Panc1 (cell line): ENCODE measurements at regions not wholly inside any gene's neighbourhood (a gene's known extent, or its start where the extent isn't known, plus 50 kb on each side); places are given as distances from the start of the nearest gene placed in this dataset.

Experiments used
- ATAC-seq: fragments of 200-7000 bp; cut with Tn5 transposase; 2 replicates; pipeline ENCODE4 v1.9.1; 2020; ENCODE audit warnings: mild to moderate bottlenecking, moderate library complexity
- BruUV-seq: library from RNA; stranded (reverse); fragments of 400-500 nt; replicated peaks from 2 replicates; lab custom pipeline; 2021; lab: Mats Ljungman, UMichigan
- CTCF ChIA-PET: fragments of 300-600 bp; sonication (Branson Sonifier 250); formaldehyde crosslinking; loops from one replicate; lab custom pipeline; 2022; ENCODE audit warnings: antibody characterized with exemption; lab: Charles Lee
- POLR2A ChIA-PET: fragments of 300-600 bp; sonication (Branson Sonifier 250); formaldehyde crosslinking; loops from one replicate; lab custom pipeline; 2022; ENCODE audit warnings: antibody characterized with exemption; lab: Charles Lee
- DNase-seq: peaks from one replicate; pipeline ENCODE4 v3.0.0-alpha.2; 2010; ENCODE audit warnings: low read depth, low spot score
- H3K27ac ChIP-seq: 2 replicates; pipeline ENCODE4 v1.5.1; 2011; ENCODE audit warnings: mild to moderate bottlenecking, low read length, inconsistent platforms
- H3K27me3 ChIP-seq: fragments of 200-500 bp; sonication (Bioruptor generic); 2 replicates; pipeline ENCODE4 v1.6.0; 2014; ENCODE audit warnings: low read length, inconsistent platforms; ENCODE audit not compliant: control insufficient read depth, insufficient read depth
- H3K36me3 ChIP-seq: fragments of 200-500 bp; sonication (Bioruptor generic); 2 replicates; pipeline ENCODE4 v1.5.1; 2014; ENCODE audit warnings: inconsistent platforms, mild to moderate bottlenecking, low read length, moderate library complexity; ENCODE audit not compliant: control insufficient read depth, insufficient read depth
- H3K4me1 ChIP-seq: 2 replicates; pipeline ENCODE4 v1.5.1; 2011; ENCODE audit warnings: inconsistent platforms, mild to moderate bottlenecking, low read length, moderate library complexity; ENCODE audit not compliant: control insufficient read depth, insufficient read depth
- H3K4me3 ChIP-seq, 2 experiments: 2 replicates each; pipeline ENCODE4 v1.5.1; 2011 to 2012; ENCODE audit warnings: low read depth in 2 of 2, low read length in 2 of 2, mild to moderate bottlenecking in 2 of 2, inconsistent platforms in 1 of 2, moderate library complexity in 1 of 2
- H3K9me3 ChIP-seq: fragments of 200-500 bp; sonication (Bioruptor generic); 2 replicates; pipeline ENCODE4 v1.5.1; 2014; ENCODE audit warnings: low read depth, mild to moderate bottlenecking, inconsistent platforms, low read length, moderate library complexity; ENCODE audit not compliant: control insufficient read depth, insufficient read depth
- POLR2AphosphoS5 ChIP-seq: IDR thresholded peaks from 2 replicates; pipeline ENCODE4 v1.6.1; 2012; ENCODE audit warnings: mild to moderate bottlenecking, low read depth, low read length, moderate library complexity
- SIN3A ChIP-seq: IDR thresholded peaks from 2 replicates; pipeline ENCODE4 v1.6.1; 2012; ENCODE audit warnings: low read depth, mild to moderate bottlenecking, low read length, moderate library complexity, borderline replicate concordance; ENCODE audit not compliant: insufficient read depth
- TCF7L2 ChIP-seq: IDR thresholded peaks from 2 replicates; pipeline ENCODE4 v1.6.1; 2011; ENCODE audit warnings: mild to moderate bottlenecking, low read depth, low read length, inconsistent platforms
- in situ Hi-C: cut with HindIII; loops from 2 replicates; pipeline ENCODE4 v1.10.0; 2016; ENCODE audit warnings: low sequenced_read_pairs, low pct_unique_long_range_greater_than_20kb
- intact Hi-C: fragments of 100-400 bp; cut with micrococcal nuclease; formaldehyde crosslinking; loops from one replicate; pipeline ENCODE4 v1.10.0; 2022; ENCODE audit not compliant: unreplicated experiment
- TF ChIP-seq, protein P1 (sequence below): fragments of 450-650 bp; IDR thresholded peaks from 2 replicates; pipeline ENCODE4 v1.5.1; 2017; ENCODE audit warnings: mild to moderate bottlenecking
- TF ChIP-seq, protein P2 (sequence below), 2 experiments: IDR thresholded peaks; 2 replicates each; pipeline ENCODE4 v1.6.1; 2011 to 2012; ENCODE audit warnings: low read depth in 2 of 2, control low read depth in 1 of 2, low read length in 1 of 2, mild to moderate bottlenecking in 1 of 2, moderate library complexity in 1 of 2; ENCODE audit not compliant: insufficient read depth in 1 of 2

DNA sequence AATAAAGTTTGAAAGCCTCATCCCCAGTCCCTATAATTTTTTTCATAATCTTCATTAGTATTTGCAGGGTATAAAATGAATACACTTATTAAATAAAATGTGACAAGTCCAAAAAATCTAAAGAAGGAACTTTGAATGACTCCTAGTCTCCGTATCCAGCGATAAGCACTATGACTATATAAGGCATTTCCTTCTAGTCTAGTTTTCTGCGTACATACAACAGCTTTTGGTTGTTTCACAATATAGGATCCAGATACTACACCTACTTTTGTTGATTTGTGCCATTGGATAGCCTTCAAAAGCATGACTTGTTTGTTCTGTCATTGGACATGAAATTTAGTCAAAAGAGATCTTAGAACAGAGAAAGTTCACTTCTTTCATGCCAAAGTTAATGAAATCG lies 133.3 kb upstream of the PWP1 start:
- POLR2A ChIA-PET: no interaction called here
- DNase-seq (no peak), ATAC-seq (no peak)
- Histone ChIP-seq H3K4me1 (no peaks in the 10 kb centered on the region), H3K27ac (no peak overlapping the region), H3K27me3 (peaks cover 4% of the 10 kb centered on the region), H3K9me3 (no peaks in the 10 kb centered on the region), H3K4me3 (no peak overlapping the region), H3K36me3 (no peaks in the 10 kb centered on the region)
- in situ Hi-C loops (no loop called here), intact Hi-C loops (no loop called here)
- TF ChIP-seq, protein P1, sequence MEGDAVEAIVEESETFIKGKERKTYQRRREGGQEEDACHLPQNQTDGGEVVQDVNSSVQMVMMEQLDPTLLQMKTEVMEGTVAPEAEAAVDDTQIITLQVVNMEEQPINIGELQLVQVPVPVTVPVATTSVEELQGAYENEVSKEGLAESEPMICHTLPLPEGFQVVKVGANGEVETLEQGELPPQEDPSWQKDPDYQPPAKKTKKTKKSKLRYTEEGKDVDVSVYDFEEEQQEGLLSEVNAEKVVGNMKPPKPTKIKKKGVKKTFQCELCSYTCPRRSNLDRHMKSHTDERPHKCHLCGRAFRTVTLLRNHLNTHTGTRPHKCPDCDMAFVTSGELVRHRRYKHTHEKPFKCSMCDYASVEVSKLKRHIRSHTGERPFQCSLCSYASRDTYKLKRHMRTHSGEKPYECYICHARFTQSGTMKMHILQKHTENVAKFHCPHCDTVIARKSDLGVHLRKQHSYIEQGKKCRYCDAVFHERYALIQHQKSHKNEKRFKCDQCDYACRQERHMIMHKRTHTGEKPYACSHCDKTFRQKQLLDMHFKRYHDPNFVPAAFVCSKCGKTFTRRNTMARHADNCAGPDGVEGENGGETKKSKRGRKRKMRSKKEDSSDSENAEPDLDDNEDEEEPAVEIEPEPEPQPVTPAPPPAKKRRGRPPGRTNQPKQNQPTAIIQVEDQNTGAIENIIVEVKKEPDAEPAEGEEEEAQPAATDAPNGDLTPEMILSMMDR: no peak
- no peak for TF ChIP-seq POLR2AphosphoS5
- TF ChIP-seq, protein P2, sequence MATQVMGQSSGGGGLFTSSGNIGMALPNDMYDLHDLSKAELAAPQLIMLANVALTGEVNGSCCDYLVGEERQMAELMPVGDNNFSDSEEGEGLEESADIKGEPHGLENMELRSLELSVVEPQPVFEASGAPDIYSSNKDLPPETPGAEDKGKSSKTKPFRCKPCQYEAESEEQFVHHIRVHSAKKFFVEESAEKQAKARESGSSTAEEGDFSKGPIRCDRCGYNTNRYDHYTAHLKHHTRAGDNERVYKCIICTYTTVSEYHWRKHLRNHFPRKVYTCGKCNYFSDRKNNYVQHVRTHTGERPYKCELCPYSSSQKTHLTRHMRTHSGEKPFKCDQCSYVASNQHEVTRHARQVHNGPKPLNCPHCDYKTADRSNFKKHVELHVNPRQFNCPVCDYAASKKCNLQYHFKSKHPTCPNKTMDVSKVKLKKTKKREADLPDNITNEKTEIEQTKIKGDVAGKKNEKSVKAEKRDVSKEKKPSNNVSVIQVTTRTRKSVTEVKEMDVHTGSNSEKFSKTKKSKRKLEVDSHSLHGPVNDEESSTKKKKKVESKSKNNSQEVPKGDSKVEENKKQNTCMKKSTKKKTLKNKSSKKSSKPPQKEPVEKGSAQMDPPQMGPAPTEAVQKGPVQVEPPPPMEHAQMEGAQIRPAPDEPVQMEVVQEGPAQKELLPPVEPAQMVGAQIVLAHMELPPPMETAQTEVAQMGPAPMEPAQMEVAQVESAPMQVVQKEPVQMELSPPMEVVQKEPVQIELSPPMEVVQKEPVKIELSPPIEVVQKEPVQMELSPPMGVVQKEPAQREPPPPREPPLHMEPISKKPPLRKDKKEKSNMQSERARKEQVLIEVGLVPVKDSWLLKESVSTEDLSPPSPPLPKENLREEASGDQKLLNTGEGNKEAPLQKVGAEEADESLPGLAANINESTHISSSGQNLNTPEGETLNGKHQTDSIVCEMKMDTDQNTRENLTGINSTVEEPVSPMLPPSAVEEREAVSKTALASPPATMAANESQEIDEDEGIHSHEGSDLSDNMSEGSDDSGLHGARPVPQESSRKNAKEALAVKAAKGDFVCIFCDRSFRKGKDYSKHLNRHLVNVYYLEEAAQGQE (IDR thresholded peaks at IDR 0.05; ENCODE audit: insufficient read depth in 1 of 2, low read depth in 2 of 2, low read length in 1 of 2): no peak
- TF ChIP-seq TCF7L2: no peak
- TF ChIP-seq SIN3A: no peak
- BruUV-seq: no TSS peak
- CTCF ChIA-PET: no interaction called here

DNA sequence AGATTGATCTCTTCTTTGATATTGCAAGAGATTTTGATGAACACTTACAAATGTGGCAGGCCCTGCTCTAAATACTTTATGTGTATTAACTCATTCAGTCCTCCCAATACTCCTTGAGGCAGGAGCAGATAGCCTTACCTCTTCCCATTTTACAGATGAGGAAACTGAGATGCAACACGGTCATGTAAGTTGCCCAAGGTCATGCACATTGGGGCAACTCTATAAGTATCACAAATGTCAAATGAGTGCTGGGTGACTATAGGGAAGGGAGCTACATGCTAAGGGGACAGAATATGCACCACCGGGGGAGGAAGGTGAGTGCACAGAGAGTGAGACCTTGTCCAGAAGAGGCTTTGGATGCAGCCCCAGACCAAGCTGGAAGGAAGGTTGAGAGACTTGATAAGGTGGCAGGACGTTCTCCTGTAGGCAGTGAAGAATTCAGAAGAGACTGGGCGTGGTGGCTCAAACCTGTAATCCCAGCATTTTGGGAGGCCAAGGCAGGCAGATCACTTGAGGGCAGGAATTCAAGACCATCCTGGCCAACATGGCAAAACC lies 132.3 kb upstream of the PWP1 start:
- no peaks in the 10 kb centered on the region for H3K36me3 ChIP-seq
- H3K9me3 ChIP-seq: no peaks in the 10 kb centered on the region
- POLR2A ChIA-PET: no interaction called here
- in situ Hi-C loops (no loop called here), intact Hi-C loops (no loop called here)
- peaks cover 2% of the 10 kb centered on the region for H3K27me3 ChIP-seq
- CTCF ChIA-PET: no interaction called here
- ATAC-seq (no peak), DNase-seq (no peak)
- TF ChIP-seq, protein P1: no peak
- no peak for TF ChIP-seq SIN3A
- no peak for TF ChIP-seq TCF7L2
- no peak for TF ChIP-seq POLR2AphosphoS5
- TF ChIP-seq, protein P2 (IDR thresholded peaks at IDR 0.05; ENCODE audit: insufficient read depth in 1 of 2, low read depth in 2 of 2, low read length in 1 of 2): no peak
- H3K27ac ChIP-seq: no peak overlapping the region
- BruUV-seq: no TSS peak
- no peak overlapping the region for H3K4me3 ChIP-seq
- no peaks in the 10 kb centered on the region for H3K4me1 ChIP-seq
